ENCODE measurements at regions not wholly inside any gene's neighbourhood (a gene's known extent, or its start where the extent isn't known, plus 50 kb on each side); places are given as distances from the start of the nearest gene placed in this dataset. TPM values are rescaled to one million over a fixed set of nuclear protein-coding genes. Genes with fewer than 3 reads are reported as not detected.
"Not testable (repeated sequence)": the region's sequence is repeated elsewhere in the genome, so short reads cannot be mapped to it uniquely, and the experiment has no call there.

DNA sequence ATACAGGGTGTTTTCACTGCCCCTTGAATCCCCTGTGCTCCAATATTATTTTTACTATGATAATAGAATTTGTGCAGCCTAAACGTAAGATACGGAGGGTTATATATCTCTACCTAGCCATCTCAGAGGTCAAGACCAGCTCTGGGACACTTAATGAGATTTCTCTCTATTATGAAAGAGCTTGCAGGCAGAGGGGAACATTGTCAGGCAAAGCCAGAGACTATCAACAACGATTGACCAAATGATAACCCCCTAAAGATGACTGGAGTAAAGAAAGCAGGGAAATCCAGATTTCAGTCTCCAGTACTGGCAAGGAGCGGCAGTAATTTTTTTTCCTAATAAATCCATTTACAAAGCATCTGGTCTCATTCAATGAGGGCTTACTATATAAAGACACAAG, 59.8 kb upstream of the LPAR1 start:
- Mint-ChIP-seq H3K36me3 (ENCODE audit: low read depth) (no peaks in the 10 kb centered on the region), H3K4me1 (ENCODE audit: low read depth) (peaks cover 36% of the 10 kb centered on the region), H3K27me3 (ENCODE audit: insufficient read depth) (no peaks in the 10 kb centered on the region), H3K4me3 (no peak overlapping the region), H3K9me3 (no peaks in the 10 kb centered on the region), H3K27ac (no peak overlapping the region)
- TF ChIP-seq, protein P1, sequence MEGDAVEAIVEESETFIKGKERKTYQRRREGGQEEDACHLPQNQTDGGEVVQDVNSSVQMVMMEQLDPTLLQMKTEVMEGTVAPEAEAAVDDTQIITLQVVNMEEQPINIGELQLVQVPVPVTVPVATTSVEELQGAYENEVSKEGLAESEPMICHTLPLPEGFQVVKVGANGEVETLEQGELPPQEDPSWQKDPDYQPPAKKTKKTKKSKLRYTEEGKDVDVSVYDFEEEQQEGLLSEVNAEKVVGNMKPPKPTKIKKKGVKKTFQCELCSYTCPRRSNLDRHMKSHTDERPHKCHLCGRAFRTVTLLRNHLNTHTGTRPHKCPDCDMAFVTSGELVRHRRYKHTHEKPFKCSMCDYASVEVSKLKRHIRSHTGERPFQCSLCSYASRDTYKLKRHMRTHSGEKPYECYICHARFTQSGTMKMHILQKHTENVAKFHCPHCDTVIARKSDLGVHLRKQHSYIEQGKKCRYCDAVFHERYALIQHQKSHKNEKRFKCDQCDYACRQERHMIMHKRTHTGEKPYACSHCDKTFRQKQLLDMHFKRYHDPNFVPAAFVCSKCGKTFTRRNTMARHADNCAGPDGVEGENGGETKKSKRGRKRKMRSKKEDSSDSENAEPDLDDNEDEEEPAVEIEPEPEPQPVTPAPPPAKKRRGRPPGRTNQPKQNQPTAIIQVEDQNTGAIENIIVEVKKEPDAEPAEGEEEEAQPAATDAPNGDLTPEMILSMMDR (IDR thresholded peaks at IDR 0.05), result no peak
- no peak for DNase-seq

DNA sequence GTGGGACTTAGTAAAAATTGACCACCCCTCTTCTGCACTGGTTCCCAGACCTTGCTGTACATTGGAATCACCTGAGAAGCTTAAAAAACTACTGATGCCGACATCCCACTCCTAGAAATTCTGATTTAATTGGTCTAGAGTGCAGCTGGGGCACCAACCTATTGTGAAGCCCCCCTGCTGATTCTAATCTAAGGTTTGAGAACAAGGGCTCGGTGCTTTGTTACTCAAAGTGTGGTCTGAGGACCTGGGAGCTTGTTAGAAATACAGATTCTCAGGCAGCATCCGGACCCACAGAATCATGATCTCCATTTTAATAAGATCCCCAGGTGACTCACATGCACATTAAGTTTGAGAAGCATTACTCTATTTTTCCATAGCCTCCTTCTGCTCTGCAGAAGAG, 57.8 kb upstream of the LPAR1 start:
- H3K4me3 Mint-ChIP-seq, result no peak overlapping the region
- H3K27me3 Mint-ChIP-seq (ENCODE audit: insufficient read depth), result no peaks in the 10 kb centered on the region
- no peaks in the 10 kb centered on the region for H3K9me3 Mint-ChIP-seq
- no peaks in the 10 kb centered on the region for H3K36me3 Mint-ChIP-seq (ENCODE audit: low read depth)
- TF ChIP-seq, protein P1 (IDR thresholded peaks at IDR 0.05), result no peak
- H3K27ac Mint-ChIP-seq, result peak overlapping the region; percentile 22; the same call in 1 of the 2 replicates
- no peak for DNase-seq
- H3K4me1 Mint-ChIP-seq (ENCODE audit: low read depth), result peaks cover 36% of the 10 kb centered on the region

DNA sequence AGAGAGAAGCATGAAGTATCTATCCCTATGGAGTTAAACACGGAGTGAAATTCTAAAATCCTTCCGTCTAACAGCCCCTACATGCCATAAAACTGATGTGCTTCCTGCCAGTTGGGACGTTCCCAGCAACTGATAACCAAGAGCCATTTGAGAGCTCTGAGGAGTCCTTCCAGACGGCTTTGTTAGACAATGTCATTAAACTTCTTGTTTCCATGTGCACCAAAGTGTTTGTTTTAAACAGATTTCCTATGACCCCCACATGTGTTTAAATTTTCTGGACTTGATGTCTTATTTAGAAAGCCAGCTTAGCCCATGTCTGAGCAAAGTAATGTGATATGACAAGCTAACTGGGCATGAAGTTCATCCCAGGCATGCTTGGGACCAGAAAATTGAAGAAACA, 57.2 kb upstream of the LPAR1 start:
- no peak overlapping the region; the same call in 1 of the 2 replicates for H3K4me3 Mint-ChIP-seq
- no peaks in the 10 kb centered on the region for H3K27me3 Mint-ChIP-seq (ENCODE audit: insufficient read depth)
- H3K9me3 Mint-ChIP-seq, result no peaks in the 10 kb centered on the region
- H3K27ac Mint-ChIP-seq, result peak overlapping the region; percentile 93
- DNase-seq, result no peak
- H3K4me1 Mint-ChIP-seq (ENCODE audit: low read depth), result peaks cover 36% of the 10 kb centered on the region
- TF ChIP-seq, protein P1 (IDR thresholded peaks at IDR 0.05), result no peak
- no peaks in the 10 kb centered on the region for H3K36me3 Mint-ChIP-seq (ENCODE audit: low read depth)

DNA sequence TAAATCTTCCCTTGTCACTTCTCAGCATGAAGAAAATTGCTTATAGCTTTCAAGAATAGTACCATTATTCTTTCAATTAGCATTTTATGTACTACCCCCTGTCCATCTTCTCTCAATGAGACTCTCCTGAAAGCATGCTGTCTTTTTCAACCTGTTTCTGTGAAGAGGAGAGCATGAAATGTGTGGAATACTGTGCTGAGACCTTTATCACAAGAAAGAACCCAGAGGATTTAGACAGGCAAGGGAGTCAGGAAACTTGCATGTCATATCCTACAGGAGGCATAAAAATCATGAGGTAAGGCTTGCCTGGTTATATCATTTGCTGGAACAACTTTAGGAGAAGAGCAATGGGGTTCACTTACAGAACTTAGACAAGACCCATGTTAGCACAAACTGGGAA, 56.7 kb upstream of the LPAR1 start:
- no peaks in the 10 kb centered on the region for H3K9me3 Mint-ChIP-seq
- peak overlapping the region; percentile 58; the same call in 1 of the 2 replicates for H3K4me3 Mint-ChIP-seq
- H3K4me1 Mint-ChIP-seq (ENCODE audit: low read depth), result peaks cover 36% of the 10 kb centered on the region
- H3K36me3 Mint-ChIP-seq (ENCODE audit: low read depth), result no peaks in the 10 kb centered on the region
- H3K27ac Mint-ChIP-seq, result peak overlapping the region; percentile 93
- H3K27me3 Mint-ChIP-seq (ENCODE audit: insufficient read depth), result no peaks in the 10 kb centered on the region
- TF ChIP-seq, protein P1 (IDR thresholded peaks at IDR 0.05), result no peak
- DNase-seq, result peak; percentile 13

DNA sequence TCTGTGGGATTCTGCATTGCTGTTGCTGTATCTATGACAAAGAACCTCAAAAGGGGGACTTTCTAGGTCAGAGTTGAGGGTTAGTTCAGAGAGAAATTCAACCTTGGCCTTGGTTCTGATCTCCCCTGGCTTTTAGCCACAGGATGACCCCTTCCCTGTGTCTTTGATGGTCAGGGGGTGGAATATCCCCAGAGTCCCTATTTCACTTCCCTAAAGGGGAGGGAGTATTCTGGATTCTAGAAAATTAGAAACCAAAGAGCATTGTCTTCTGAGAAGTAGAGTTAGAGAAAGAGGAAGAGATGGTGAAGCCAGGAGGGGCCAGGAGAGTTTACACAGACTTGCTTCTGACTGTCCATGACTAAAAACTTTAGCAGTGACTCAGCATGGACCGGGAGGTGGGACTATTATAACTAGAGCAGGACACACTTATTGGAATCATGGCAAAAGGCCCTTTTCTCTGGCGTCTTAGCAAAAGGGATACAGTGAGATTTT, 56.2 kb upstream of the LPAR1 start:
- no peaks in the 10 kb centered on the region for H3K9me3 Mint-ChIP-seq
- H3K36me3 Mint-ChIP-seq (ENCODE audit: low read depth), result no peaks in the 10 kb centered on the region
- H3K27ac Mint-ChIP-seq, result peak overlapping the region; percentile 93
- peak overlapping the region; percentile 58 for H3K4me3 Mint-ChIP-seq
- H3K4me1 Mint-ChIP-seq (ENCODE audit: low read depth), result peaks cover 36% of the 10 kb centered on the region
- TF ChIP-seq, protein P1 (IDR thresholded peaks at IDR 0.05), result no peak
- DNase-seq, result peak; percentile 81
- H3K27me3 Mint-ChIP-seq (ENCODE audit: insufficient read depth), result no peaks in the 10 kb centered on the region

DNA sequence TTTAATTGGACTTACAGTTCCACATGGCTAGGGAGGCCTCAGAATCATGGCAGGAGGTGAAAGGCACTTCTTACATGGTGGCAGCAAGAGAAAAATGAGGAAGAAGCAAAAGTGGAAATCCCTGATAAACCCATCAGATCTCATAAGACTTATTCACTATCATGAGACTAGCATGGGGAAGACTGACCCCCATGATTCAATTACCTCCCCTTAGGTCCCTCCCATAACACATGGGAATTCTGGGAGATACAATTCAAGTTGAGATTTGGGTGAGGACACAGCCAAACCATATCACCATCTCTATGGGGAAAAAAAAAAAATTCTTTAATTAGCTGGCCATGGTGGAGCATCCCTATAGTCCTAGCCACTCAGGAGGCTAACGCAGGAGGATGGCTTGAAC, 53.9 kb upstream of the LPAR1 start:
- H3K4me1 Mint-ChIP-seq (ENCODE audit: low read depth), result peaks cover 35% of the 10 kb centered on the region
- not testable (repeated sequence) for H3K27me3 Mint-ChIP-seq (ENCODE audit: insufficient read depth); H3K27ac Mint-ChIP-seq; H3K4me3 Mint-ChIP-seq; H3K9me3 Mint-ChIP-seq; DNase-seq; H3K36me3 Mint-ChIP-seq (ENCODE audit: low read depth)

Small RNA genes lying in the stretch of these regions (microRNA-seq; reads per million reads assigned to microRNA genes)
- not detected for gene MIR7702

Data from HFFc6 (cell line).